Right forelimb (tissue), 1 donor: ENCODE measurements at regions not wholly inside any gene's neighbourhood (a gene's known extent, or its start where the extent isn't known, plus 50 kb on each side); places are given as distances from the start of the nearest gene placed in this dataset.
"Not testable (repeated sequence)": the region's sequence is repeated elsewhere in the genome, so short reads cannot be mapped to it uniquely, and the experiment has no call there.

ENCODE experiments used
- DNase-seq: peaks from one replicate; pipeline ENCODE4 v3.0.0-alpha.2; 2018

DNA sequence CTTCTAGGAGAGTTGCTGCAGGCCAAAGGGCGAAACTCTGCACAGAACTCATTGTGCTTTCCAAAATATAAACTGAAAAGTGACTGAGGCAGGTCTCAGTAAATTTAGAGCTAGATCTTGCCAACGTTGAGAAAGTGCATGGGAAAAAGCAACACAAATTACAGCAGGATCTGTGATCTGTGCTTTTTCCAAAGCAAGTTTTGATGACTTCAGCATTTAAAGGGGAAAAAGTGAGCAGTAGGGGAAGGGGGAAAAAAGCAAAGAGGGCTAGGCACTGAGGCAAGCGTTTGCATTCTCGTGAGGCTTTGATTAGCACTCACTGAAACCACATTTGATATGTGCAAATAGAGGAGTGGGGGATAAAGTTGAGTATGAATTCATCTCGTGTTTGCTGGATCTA, 351.5 kb upstream of the NPAP1 start:
- not testable (repeated sequence) for DNase-seq

DNA sequence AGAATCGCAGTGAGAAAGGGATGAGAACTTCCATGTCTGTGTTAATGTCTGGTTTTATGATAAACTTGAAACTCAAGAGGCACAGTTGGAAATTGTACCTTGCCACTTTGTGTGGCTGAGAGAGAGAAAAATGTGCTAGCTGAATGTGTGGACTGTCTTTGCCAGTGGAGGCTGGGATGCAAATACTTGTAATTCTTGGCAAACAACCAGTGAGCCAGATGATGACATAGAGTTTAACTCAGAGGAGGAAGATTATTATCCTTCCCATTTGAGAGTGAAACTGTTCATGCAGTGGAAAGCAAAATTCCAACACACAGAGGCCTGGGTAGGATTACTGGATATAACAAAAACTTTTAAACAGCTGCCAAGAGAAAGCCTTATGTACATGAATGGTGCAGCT, 349.1 kb upstream of the NPAP1 start:
- not testable (repeated sequence) for DNase-seq

DNA sequence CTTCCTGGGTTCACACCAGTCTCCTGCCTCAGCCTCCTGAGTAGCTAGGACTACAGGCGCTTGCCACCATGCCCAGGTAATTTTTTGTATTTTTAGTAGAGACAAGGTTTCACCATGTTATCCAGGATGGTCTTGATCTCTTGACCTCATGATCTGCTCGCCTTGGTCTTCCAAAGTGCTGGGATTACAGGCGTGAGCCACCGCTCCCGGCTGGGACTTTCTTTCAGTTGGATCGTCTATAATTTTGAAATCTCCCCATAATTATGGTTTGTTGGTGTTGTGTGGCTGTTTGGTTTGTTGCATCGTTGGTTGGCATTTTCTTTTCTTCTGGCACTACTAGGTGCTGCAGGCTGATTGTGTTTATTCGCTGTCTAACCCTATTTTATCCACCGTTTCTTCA, 343.6 kb upstream of the NPAP1 start:
- DNase-seq = not testable (repeated sequence)

DNA sequence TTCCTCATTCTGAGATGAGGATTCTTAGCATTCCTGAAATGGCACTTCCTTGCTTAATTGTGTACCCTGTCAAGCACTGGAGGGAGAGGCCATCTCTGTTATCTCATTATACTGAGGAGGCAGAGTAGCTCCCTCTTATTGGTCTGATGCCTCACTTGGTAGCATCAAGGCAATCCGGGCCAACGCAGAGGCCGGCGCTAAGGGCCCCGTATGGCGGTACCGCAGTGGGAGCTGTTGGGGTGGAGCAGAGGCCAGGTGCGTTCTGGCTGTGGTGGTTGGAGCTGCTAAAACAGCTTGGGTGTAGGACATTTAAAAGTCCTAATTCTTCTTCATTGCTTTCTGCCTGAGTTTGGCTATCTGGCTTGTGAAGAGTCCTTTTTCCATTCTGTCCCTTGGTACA, 333.7 kb upstream of the NPAP1 start:
- DNase-seq = not testable (repeated sequence)

DNA sequence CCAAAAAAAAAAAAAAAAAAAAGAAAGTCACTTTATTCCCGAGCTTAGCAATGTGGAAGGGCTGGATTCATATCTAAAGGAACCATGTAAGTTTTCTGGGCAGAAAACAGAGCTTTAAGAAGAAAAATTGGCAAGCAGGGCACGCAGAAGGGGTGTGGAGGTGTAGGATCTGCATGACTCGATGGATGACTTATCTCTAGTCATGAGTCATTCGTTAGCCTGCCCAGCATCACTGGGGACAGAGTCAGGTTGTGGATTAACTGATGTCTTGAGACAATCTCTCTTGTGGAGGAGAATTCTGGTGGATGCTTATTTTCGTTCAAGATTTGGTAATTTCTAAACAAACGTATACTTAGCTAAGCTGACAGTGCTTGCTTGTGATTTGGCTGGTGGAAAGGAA, 322.8 kb upstream of the NPAP1 start:
- DNase-seq = not testable (repeated sequence)

DNA sequence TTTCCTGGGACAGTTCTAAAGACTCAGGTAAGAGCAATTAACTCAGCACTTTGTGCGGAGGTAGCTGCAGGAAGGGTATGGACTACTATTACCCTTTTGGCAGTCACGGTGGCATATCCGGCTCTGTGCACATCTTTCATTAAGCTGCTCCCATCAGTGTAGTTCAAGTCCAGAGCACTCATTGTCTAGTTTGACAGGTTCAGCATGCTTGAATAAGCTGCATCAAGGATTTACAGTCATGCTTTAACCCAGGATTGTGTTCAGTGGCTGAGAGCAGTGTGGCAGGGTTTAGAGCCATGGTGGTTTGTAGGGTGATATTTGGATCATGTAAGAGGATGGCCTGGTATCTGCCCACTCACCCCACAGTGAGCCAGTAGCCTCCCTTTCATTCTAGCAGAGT, 294.5 kb upstream of the NPAP1 start:
- not testable (repeated sequence) for DNase-seq

DNA sequence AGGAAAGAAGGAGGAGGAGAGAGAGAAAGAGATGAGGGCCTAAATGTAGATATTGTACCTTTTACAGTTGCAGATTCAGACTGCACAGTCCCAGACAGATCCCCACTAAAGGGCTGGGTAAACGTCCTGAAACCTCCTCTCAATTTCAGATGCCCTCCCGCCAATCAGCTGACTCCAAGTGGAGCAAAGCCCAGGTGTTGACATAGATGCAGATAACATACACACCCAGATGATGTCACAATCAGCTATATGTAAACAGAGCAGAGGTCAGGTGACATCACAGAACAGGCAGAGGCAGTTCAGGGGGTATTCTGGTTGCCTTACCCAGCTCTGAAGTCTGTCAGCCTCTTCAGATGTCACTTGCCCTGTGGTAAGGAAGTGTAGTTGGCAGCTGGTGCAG, 290.3 kb upstream of the NPAP1 start:
- DNase-seq = not testable (repeated sequence)

DNA sequence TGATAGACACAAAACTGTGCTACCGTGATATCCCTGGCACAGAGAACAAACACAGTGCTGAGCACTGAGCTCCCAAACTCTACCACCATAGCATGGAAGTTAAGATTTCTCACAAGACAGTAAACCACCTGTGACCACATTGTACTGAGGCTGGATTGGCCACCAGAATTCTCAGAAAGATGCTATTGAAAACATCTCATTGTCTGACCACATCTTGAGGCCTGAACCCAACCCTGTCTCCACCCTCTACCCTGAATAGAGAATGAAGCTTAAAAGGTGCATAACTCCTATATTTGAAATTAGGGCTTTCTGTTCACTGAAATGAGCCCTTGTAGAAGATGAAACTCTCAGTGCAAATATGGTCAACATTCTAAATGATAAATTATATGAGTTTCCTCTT, 281.3 kb upstream of the NPAP1 start:
- DNase-seq = no peak

DNA sequence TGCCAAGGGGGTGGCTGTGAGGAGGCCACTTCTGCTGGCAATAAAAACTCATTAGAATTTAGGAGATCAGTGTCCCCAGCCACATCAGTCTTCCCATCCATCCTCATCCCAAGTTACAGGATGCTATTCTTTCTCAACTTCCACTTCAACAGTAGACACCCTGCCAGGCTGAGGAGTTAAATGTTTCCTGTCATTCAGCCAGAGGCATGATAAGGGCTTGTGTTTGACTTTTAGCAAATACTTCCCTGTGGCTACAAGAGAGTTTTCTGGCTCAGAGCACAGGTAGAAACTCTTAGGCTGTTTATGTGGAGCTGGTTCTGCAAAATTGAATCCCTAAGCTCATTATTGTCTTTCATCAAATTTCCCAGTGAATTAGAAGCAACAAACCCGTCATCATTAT, 262.9 kb upstream of the NPAP1 start:
- not testable (repeated sequence) for DNase-seq

DNA sequence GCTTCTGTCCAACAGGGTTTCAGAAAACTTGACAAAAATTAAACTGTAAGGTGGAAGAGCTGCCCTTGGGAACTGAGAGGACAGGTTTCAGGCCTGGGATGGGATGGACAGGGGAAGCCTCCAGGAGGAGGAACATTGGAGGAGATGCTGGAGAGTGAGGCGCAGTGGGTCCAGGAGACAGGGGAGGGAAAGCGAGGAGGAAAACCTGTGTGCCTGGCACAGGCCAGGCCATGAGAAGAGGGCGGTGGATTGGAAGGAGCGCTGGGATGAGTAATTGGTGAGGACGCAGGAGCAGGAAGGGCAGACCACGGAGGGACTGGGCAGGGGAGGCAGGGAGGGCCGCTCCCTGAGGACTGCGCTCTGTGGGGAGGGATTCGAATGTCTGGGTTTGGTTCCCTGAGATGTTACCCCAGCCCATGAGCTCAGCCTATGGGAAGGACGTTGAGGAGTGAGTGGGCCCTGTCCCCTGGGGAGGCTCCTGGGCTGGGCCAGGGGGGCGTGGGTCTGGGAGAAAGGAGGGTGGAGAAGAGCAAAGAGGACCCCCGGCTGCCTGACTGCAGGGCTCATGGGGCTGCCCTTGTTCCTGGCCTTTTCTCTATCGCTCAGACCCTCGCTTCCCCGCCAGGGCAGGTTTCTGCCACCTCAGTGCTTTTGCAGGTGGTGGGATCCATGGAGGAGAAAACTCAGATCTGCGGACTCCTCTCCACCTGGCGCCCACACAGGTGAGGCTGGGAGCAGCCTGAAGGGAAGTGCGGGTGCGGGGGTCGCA, 249.1 kb upstream of the NPAP1 start:
- DNase-seq = not testable (repeated sequence)

DNA sequence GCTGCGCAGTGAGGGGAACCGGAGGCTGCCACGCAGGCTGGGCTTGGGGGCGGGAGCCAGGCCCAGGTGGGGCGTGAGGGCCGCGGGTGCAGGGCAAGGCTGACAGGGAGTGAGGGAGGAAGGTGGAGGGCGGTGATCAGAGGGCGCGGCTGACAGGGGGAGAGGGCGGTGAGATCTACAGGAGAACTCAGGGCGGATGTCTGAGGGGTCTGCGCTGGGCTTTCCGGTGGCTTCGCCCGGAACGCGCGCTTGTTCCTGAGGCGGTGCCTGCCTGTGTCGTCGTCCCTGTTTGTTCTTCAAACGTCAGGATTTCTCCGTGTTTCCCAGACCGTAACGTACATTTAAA, 248.5 kb upstream of the NPAP1 start:
- DNase-seq = peak; percentile 49

DNA sequence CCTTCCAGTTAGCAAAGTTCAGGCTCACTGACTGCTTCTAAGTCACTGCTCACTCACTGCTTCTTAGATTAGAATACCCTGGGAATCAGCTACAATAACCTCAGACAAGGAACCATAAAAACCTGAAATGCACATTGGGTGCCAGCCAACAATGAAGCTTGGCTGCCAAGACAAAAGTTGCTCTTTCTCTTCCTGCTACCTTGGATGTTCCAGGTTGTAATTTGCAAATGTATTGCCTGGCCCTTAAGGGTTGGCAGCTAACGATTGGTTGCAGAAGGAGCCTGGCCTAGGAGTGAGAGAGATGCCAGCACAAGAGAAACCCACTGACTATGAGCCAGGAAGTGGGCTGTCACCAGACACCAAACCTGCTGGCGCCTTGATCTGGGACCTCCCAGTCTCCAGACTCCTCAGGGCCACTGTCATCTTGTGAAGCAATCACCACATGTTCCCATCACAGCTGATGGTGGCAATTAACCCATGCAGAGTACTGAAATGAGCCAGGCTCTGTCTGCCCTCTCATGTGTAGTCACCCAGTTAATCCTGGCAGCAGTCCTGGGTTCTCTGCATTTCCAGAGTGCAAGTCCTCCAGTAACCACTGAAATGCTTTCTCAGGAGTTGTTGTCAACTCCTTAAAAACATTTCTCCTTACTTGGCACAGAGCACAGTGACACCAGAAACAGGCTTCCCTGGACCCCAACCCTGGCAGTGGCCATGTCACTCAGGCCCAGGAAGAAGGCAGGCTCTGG, 240.3 kb upstream of the NPAP1 start:
- not testable (repeated sequence) for DNase-seq

DNA sequence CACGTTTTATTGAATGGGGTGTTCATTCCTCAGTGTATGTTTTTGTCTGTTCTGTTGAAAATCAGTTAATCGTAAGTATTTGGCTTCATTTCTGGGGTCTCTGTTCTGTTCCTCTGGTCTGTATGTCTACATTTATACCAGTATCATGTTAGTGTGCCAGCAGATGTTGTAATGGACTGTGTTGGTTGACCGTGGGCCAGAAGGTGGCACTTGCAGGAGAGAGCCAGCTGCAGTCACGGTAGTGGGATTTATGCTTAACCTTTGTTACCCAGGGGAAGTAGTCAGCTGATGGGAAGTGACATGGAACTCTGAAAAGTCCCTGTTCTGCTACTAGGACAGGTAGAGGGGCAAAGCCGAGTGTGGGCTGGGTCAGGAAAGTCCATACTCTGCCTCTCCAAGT, 238.3 kb upstream of the NPAP1 start:
- DNase-seq = not testable (repeated sequence)

DNA sequence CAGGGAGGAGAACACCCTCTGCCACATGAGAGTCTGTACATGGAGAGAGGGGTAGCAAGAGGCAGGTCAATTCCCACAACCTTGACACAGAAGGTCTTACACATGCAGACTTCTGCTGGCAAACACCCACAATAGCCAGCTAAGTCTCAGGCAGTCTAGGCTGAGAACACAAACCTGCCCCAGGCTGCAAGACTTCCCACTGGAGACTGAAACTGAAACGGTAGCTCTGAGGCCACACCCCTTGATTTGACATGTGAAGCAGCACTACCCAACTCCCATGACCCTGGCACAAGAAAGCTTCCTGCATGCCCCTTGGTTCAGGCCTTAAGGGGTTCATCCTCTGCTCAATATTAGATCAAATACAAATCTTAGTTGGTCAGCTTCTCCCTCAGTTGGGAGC, 237.8 kb upstream of the NPAP1 start:
- not testable (repeated sequence) for DNase-seq

DNA sequence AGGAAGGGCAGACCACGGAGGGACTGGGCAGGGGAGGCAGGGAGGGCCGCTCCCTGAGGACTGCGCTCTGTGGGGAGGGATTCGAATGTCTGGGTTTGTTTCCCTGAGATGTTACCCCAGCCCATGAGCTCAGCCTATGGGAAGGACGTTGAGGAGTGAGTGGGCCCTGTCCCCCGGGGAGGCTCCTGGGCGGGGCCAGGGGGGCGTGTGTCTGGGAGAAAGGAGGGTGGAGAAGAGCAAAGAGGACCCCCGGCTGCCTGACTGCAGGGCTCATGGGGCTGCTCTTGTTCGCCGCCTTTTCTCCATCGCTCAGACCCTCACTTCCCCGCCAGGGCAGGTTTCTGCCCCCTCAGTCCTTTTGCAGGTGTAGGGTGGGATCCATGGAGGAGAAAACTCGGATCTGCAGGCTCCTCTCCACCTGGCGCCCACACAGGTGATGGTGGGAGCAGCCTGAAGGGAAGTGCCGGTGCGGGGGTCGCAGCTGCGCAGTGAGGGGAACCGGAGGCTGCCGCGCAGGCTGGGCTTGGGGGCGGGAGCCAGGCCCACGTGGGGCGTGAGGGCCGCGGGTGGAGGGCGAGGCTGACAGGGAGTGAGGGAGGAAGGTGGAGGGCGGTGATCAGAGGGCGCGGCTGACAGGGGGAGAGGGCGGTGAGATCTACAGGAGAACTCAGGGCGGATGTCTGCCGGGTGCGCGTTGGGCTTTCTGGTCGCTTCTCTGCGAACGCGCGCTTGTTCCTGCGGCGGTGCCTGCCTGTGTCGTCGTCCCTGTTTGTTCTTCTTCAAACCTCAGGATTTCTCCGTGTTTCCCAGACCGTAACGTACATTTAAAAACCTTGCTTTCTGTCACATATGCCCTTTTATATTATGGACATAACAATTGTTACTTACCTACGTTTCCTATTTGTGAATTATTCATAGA, 198.2 kb upstream of the NPAP1 start:
- not testable (repeated sequence) for DNase-seq

DNA sequence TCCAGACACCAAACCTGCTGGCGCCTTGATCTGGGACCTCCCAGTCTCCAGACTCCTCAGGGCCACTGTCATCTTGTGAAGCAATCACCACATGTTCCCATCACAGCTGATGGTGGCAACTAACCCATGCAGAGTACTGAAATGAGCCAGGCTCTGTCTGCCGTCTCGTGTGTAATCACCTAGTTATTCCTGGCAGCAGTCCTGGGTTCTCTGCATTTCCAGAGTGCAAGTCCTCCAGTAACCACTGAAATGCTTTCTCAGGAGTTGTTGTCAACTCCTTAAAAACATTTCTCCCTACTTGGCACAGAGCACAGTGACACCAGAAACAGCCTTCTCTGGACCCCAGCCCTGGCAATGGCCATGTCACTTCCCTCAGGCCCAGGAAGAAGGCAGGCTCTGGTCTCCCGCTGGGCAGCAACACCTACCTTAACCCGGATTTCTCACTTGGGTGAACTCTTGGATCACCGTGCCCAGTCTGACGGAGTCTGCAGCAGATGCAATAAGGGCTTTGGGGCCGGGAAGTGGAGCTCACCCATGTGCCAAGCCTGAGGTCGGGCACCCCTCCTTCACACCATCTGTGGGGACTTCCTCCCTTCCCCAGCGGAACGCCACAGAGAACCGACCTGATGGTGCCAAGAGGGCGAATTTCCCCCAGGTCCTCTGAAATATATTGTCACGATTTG, 189.5 kb upstream of the NPAP1 start:
- not testable (repeated sequence) for DNase-seq

DNA sequence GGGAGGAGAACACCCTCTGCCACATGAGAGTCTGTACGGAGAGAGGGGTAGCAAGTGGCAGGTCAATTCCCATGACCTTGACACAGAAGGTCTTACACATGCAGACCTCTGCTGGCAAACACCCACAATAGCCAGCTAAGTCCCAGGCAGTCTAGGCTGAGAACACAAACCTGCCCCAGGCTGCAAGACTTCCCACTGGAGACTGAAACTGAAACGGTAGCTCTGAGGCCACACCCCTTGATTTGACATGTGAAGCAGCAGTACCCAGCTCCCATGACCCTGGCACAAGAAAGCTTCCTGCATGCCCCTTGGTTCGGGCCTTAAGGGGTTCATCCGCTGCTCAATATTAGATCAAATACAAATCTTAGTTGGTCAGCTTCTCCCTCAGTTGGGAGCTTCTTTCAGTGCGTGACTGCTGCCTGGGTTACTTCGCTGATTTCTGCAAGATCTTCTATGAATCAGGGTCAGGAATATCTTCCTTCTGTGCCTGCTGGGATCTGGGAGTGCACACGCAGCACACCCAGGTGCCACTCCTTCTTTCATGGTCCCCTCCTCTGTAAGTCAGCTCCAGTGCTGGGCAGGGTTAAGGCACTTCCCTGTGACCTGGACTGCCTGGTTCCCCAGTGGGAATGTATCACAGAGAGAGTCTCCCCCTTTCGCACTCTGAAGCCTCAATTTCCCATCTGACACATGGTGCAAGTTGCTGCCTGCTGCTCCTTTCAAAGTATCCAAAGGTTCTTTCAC, 187.2 kb upstream of the NPAP1 start:
- DNase-seq = not testable (repeated sequence)

DNA sequence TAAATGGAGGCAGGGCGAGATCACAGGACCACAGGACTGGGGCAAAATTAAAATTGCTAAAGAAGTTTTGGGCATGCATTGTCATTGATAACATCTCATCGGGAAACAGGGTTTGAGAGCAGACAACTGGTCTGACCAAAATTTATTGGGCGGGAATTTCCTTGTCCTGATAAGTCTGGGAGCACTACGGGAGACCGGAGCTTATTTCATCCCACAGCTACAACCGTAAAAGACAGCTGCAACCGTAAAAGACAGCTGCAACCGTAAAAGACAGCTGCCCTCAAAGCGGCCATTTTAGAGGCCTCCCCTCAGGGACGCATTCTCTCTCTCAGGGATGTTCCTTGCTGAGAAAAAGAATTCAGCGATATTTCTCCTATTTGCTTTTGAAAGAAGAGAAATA, 170.4 kb upstream of the NPAP1 start:
- DNase-seq = not testable (repeated sequence)

DNA sequence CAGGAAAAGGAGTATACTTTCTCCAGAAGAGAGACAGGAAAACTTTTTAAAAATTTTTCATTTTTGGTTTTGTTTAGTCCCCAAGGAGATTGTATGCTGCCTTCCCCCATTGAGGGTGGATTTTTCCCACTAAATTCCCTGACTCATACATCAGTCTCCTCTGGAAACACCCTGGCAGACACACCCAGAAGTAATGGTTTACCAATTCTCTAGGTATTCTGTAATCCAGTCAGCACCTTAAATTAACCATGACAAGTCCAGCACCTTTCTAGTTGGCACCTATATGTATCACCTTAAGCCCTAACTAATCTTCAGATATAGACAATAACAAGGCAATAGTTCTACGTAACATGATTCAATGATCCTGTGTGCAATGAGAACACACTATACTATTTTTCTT, 165.9 kb upstream of the NPAP1 start:
- DNase-seq = not testable (repeated sequence)

DNA sequence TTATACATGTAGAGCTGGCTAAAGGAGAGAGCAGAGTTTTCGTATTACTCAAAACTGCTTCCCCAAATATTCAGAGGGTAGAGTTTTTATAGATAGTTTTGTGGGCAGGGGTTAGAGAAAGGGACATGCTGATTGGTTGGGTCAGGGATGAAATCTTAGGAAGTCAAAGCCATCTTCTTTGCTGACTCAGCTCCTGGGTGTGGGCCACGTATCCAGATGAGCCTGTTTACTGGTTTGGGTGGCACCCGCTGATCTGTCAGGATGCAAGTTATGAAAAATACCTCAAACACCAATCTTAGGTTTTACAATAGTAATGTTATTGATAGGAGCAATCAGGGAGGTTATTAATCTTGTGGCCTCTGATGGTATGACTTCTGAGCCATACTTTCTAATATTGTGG, 164.0 kb upstream of the NPAP1 start:
- not testable (repeated sequence) for DNase-seq

DNA sequence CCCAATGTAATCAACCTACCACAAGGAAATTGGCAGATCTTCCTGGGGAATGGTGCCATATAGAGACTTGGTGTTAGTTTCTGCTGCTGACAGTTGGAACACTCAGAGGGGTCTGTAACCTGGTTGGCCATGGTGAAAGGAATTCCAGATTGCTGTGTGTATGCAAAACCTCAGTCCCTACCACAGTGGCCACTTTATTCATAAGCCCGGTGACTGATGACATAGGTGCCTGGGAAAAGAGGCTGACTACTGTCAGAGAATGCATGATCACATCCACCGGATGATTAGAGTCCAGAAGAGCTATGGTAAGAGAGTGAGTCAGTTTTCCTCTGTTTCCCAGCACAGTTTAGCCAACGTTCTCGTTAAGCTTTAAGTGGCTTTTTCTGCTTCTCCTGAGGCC, 156.8 kb upstream of the NPAP1 start:
- DNase-seq = not testable (repeated sequence)

DNA sequence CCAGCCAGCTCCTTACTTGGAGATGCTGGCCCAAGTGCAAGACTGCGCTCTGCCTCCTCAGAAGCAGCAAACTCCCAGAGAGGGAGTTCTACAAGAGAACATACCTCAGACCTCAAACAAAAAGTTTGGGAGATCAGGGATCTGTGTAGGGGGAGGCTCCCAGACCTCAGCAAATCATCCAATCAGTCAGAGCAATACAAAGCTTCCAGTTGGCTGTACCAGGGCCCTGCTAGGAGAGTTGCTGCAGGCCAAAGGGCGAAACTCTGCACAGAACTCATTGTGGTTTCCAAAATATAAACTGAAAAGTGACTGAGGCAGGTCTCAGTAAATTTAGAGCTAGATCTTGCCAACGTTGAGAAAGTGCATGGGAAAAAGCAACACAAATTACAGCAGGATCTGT, 144.3 kb upstream of the NPAP1 start:
- DNase-seq = not testable (repeated sequence)
